GM18858 (cell line): ENCODE measurements at regions not wholly inside any gene's neighbourhood (a gene's known extent, or its start where the extent isn't known, plus 50 kb on each side); places are given as distances from the start of the nearest gene placed in this dataset.

Source experiments
- ATAC-seq: cut with Tn5 transposase; IDR thresholded peaks from one replicate; pipeline ENCODE4 v1.9.1; 2021; ENCODE audit not compliant: unreplicated experiment

DNA sequence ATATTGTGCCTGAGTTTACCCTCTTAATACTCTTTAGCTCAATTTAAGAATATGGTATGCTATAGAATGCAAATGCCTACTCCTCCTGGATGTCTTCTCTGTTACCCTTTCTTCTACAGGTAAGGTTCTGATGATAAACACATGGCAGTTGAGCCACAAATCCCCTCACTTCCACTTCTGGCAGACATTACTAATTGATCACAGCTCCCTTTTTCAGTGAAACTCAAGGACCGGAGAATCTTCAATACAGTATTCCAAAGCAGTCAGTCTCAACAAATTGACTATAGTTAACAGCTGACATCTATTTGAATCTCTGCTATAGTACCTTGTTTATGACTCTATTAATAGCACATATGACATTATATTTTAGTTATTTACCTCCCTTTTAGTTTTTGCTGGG, 232.1 kb upstream of the ADAMTS9 start:
- ATAC-seq: no peak

DNA sequence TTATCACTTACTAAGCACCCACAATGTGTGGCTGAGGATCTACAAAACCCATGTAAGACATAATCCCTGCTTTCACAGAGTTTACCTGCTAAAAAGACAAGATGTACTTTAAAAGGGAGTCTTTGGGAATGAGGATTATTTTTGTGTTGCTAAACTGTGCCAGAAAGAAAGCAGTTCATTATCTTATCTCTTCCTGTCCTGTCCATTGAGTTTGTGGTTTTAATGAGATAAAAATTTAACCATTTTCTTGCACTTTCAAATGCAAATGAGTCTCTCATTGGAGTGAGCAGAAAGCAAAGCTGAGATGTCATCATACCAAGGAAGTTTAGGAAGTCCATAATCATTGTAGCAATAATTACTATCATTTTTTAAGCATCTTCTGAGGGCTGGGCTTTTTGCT, 231.2 kb upstream of the ADAMTS9 start:
- ATAC-seq: no peak

DNA sequence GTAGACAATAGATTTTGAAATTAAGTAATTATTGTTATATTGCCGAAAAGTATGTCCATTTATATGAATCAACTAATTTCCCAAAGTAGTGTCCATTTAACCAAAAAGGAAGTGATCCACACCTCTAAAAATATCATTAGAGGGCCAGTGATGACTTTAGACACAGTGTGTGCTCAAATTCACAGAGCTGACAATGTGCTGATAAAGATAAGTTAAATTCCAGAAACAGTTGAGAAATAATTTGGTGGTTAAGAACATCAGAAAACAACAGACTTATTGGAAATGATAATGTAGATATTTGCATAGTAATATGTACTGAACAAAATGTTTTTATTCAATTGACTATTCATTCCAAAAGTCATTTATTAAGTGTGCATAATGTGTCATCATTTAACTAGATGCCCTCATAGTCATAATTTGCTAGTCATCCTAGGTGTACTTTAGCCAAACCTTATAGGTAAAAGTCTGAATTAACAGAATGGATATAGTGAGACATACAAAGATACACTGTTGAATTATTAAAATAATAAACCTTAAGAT, 230.2 kb upstream of the ADAMTS9 start:
- no peak for ATAC-seq

DNA sequence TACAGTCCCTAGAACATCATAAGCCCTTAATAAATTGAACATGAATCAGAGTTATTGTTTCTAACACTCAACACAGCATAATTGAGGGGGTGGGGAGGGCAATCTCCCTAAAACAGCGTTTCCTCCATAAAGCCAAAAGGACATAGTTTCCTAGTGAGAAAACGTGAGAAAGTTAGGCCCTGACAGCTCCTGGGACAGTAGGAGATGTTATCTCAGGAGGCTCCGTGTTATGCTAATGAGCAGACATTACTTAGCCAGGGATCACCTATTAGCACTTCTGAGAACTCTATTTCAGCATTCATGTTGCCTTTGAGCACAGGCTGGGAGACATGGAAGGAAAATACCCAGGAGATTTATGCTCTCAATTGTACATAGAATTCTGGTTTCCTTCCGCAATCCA, 229.1 kb upstream of the ADAMTS9 start:
- ATAC-seq: no peak

DNA sequence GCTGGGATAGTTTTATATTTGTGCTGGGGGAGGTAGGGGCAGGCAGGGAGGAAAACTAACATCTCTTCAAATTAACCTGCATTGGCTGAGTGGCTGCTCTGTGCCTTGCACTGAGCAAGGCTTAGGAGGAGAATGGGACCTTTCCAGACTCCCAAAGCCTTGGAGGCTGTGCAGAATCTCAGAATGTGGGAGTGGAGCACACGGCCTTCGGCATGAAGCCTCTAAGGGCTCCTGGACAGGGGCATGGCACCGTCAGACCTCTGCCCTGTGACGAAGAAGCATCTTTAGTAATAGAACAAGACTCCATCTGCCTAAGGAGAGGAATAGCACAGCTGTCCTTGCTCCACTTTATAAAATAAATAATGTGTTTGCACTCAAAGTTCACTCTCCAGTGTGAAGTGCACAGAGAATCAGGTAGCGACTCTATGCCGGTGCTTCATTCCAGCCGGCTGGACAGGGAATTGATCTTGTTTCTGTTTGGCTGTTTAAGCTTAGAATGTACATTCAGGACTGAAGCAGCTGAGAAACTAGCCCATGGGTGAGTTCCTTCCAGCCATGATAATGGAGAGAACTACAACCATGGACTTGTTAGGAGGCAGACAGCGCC, 228.5 kb upstream of the ADAMTS9 start:
- no peak for ATAC-seq

DNA sequence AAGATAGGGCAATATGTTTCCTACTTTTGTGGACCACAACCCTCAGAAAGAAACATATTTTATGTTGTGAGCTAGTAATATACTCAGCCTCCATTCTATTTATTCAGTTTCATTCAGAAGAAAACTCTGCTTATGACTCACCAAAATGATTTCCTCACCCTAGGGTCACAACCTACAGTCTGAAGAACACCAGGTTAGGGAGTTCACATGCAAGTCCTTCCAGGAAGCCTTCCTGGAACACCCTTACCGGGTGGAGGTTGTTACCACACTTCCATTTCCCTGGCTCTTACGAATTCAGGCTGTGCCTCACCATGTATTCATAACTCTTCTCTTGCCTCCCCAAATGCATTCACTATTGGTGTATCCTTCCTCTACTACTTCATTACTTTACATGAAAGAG, 228.0 kb upstream of the ADAMTS9 start:
- no peak for ATAC-seq

DNA sequence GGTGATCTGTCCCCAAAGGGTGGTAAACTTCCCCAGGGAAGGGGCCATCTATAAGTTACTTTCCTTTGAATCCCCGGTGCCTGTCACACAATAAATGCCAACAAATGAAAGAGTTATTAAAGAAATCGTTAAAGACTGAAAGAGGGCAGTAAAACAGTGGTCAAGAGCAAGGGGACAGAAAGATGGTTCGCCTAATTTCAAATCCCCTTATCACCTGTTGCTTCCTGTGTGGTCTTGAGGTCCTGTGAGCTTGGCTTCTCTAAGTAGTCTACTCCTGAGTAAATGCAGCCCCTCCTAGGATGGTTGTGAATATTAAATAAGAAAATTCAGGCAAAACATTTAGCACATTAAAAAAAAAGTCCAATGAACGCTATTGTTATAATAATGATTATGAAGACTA, 225.7 kb upstream of the ADAMTS9 start:
- ATAC-seq: no peak

DNA sequence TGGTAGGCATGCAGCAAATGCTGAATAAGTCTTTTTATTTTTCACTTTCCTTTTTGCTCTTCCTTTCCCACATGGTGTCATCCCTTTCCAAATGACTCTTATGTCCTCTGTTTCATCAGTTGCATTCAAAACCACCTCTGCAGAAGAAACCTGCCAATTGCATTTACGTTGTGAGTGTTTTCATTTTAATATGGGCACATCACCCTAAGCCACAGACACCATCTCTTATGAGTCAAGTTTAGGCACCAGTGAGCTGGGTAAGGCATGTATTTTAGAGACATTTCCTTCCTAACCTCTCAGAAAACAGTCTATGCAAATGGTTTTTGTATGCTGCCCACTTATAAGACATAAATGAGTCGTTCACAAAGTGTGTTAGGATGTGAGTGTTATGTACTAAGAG, 223.3 kb upstream of the ADAMTS9 start:
- no peak for ATAC-seq

DNA sequence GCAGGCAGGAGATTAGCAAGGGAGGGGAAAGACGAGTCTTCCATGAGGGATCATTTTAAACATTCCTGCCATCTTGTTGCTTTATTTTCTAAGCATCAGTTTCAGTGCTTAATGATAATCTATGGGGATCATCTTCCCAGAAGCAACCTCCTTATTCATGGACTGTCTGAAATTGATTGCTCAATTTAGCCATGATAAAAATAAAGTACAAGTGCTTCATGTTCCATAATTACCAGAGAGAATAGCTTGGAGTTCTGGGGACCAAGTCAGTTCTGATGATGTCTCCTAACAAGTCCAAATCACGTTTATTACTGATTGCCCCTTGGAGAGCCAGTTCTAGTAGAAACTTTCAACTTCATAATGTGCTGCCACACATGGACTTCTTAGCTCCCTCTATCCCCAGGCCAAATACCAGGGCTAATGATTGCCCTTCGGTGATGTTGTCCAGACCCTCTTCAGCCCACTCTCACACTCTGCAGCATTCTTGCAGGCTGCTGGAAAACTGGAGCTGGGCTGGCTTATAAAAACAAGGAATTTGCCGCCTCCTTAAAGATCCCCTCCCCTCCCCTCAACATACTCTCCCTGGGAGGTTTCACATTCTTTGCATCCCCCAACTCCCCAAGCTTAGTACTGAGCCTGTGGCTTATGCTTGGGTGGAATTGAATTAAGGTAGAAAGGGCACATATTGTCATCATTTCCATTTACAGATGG, 222.1 kb upstream of the ADAMTS9 start:
- no peak for ATAC-seq

DNA sequence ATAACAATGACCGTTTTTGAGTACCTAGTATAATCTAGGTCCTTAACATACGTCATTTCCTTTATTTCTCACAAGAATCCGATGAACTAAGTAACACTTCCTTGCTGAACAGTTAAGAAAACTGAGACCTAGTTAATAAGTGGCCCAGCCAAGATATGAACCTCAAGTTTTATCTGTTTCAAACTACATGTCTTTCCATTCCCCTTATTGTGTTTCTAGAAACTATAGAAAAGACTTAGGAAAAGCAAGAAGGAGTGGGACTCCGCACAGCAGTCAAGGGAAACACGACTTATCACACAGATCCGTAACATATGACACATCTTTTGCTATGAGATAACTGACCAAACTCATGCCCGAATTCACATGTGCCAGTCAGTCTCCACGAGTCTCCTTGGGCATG, 221.2 kb upstream of the ADAMTS9 start:
- no peak for ATAC-seq

DNA sequence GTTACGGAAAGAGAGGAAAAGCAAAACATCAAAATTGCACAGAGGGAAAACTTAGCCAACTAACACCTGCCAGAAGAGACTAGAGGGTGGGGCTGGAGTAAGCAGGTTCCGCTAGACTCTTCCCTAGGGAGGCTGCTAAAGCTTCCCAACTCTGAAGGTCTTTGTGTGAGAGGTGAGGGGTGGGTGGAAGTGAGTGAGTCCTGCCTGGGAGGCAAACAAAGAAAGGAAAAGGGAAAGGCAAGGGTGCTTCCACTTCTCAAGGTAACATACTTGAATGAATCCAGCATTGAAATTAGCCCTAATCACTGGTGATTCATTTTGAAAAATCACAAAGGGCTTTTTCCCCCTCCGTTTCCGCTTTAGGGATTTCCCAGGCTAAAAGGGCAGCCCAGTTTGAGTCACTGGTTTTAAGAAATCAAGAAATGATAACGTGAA, 220.5 kb upstream of the ADAMTS9 start:
- ATAC-seq: no peak

DNA sequence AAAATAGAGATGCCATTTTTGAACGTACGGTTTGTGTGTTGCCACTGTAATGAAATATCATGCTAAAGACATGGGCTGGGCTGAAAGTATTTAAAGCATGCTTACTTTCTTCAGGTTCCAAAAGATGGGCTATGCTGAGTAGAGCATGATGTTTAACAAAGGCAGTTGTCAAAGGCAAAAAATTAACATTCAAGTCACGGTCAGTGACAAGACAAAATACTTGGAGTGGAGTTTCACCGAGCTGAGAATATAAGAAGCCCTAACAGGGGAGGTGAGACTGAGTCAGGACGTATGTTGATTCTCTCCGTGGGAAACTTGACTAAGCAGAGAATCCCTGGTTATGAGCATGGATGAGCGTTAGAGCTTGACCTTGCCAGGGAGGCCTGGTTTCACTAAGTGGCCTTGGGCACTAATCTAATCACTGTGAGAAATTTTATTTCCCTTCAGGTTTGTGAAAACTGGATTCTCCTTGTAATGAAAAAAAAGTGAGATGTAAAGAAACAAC, 218.2 kb upstream of the ADAMTS9 start:
- ATAC-seq: no peak

DNA sequence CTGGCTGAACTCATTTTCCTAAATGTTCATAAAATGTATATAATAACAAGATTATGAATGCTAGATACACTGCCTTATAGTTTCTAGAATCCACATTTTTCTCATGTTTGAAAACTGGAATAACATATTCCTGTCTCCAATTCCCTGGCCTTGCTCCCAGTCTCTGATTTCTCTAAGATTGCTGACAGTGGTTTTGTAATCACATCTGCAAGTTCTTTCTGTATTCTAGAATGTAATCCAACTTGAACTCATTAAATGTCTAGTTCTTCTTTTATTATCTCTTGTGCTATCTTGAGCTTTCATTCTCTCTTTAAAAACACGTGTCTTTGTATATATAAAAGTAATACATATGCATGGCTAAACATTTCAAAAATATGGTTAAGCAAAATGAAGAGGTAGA, 215.2 kb upstream of the ADAMTS9 start:
- no peak for ATAC-seq

DNA sequence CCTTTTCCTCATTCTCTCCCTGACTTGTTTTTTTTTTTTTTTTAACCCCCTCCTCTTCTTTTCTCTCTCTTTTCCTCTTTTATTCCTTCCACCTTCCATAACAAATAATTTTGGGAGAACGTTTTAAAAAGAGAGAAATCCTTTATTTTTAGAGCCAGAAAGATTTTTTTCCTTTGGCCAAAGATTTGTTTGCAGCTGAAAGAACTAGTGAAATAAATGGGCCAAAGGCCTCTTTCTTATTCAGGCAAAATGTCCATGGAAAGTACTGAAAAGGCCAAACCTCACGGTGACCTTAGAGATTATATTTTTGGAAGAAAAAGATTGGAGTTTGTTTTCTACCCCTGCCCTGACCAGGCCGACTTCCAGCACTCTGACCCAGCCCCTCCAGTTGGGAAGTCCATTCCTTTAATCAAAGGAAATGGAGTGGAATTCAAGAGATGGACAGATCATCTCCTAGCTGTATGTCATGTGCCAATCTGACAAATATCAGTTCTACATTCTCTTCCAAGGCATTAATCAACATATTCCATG, 214.3 kb upstream of the ADAMTS9 start:
- no peak for ATAC-seq

DNA sequence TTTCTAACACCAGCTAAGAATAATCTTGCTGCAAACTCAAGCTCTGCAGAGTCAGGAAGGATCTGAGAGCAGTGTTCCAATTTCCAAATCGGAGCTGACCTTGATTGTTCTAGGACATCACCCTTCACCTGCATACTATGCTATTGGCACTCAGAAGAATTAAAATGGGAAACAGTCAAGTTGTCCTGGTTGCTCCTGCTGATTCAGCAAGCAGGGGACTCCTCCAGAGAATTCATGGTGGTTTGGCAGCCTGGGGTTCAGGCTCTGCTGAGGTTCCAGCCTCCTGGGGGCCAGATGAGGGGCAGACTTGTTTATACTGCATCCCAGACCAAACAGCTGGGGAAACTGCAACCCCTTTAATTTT, 213.7 kb upstream of the ADAMTS9 start:
- ATAC-seq: no peak

DNA sequence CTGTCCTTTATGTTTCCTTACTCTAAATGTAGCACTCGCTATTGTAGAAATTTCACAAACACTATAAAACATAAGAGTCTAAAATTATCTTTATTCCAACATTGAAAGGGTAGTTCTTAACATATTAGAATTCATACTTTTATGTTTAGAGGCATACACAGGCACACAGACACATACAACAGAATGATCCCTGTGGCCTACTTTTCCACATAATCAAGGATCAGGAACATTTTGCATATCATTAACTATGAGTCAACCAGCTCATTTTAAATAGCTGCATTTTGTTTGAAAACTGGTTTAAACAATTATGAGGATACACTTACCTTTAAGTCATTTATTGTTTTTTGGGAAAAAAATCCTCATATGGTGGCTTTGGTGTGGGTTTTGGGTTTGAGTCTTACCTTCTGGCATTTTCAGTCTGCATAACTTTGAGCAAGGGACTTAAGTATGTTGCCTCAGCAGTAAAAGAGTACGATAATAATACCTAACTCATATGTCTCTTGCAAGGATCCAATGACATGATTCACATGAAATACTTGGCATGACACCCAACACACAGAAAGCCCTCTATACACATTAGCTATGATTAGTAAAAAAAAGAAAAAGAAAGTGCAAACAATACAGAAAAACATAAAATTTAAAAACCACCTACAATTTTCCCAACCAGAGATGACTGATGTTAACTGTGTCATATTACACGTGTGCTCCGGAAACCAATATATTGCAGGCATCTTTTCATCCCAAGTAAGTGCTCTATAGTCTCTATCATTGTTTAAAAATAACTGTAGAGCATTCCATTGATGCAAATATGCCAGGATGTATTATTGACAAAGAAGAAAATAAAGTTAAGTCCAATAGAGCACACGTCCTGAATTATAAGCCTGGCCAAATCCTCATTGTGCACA, 213.1 kb upstream of the ADAMTS9 start:
- no peak for ATAC-seq

DNA sequence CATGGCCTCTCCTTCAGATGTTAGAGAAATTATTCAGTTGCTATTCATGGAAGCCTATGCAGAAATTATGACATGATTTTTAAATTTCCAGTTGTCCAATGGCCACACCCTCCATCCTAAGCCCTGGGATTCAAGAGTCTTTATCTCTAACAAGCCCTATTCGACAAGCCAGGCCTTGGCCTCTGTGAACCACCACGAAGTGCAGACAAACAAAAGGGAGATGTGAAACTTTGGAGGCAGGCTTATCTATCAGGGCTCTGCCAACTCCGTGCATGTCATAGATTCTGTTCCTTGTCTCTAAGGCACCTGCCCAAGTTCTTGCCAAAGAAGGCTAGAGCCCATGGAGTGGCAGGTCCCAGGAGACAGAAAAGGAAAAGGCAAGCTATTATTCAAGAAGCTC, 212.4 kb upstream of the ADAMTS9 start:
- ATAC-seq: no peak

DNA sequence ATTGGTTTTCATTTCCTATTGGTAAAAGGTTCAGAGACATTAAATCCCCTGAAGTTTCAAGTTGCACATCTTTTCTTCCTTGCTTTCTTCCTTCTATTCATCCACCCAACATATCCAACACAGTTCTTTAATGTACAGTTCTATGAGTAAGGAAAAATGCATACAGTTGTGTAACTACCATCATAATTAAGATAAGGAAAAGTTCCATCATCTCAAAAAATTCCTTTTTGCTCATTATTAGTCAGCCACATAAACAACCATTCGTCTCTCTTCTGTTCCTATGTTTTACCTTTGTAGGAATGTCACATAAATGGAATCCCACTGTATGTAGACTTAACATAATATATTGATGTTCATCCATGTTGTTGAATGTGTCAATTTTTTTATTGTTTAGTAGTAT, 211.1 kb upstream of the ADAMTS9 start:
- no peak for ATAC-seq

DNA sequence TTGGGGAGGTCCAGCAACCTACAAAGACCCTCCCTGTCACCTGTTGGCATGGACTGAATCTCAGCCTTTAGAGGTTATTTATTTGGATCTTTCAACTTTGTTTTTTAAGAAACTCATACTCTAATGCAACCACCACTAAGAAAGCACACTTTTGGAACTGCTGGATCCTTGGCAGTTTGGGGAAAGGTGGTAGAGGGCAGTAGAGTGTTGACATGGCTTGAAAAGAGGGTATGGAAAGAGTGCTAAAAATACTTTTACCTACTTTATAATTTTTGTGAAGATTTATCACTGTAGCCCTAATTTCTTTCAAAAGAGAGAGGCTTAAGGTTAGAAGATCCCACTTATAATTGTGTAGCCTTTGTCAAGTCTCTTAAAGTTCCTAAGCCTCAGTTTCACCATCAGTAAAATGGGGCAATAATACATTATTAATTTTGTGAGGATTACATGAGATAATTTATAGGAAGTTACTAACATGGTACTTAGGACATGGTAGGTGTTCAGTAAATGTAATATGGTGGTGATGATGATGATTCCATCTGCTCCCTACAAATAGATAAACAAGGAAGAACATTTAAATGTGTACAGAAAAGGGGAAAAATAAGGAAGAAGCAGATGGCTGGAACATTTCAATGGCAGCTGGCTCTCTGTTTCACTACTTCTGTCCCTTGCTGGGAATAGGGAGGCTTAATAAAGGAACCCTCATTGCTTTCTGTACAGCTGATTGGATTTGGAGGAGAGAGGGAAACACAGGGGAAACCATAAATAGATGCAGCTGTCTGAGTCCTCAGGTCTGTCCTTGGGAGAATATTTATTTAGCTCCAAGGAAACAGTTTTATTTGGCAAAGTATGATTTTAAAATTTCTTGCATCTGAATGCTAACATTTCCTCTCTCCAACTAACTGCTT, 208.4 kb upstream of the ADAMTS9 start:
- no peak for ATAC-seq
